ENCODE measurements at regions not wholly inside any gene's neighbourhood (a gene's known extent, or its start where the extent isn't known, plus 50 kb on each side); places are given as distances from the start of the nearest gene placed in this dataset.
"Not testable (repeated sequence)": the region's sequence is repeated elsewhere in the genome, so short reads cannot be mapped to it uniquely, and the experiment has no call there.

- no peak for DNase-seq (ENCODE audit: extremely low spot score)
- TF ChIP-seq POLR2AphosphoS5 (IDR thresholded peaks at IDR 0.05), result no peak
- no peak for TF ChIP-seq EP300 (IDR thresholded peaks at IDR 0.05)
- TF ChIP-seq POLR2A (IDR thresholded peaks at IDR 0.05; ENCODE audit: low read depth), result no peak
- no peak for TF ChIP-seq CTCF (IDR thresholded peaks at IDR 0.05)
- H3K27me3 ChIP-seq, result no peaks in the 10 kb centered on the region
- peaks cover 0 to under 1% (median 0%) of the 10 kb centered on the region in 4 donors for H3K9me3 ChIP-seq
- 59% methylated on average over 7 of the region's 7 CpGs for WGBS
- H3K27ac ChIP-seq (replicated peaks in 1 of 4), result no peak overlapping the region
- no peak overlapping the region for H3K4me3 ChIP-seq
- no peaks in the 10 kb centered on the region for H3K4me1 ChIP-seq
- intact Hi-C loops (cut with DNase I), result no loop called here
- H3K36me3 ChIP-seq, result no peaks in the 10 kb centered on the region
Measured at GRCh38 chr7:86407291-86407690, 236.4 kb upstream of the GRM3 start.

- Histone ChIP-seq H3K9me3 (peaks cover 0 to 13% (median 5%) of the 10 kb centered on the region in 4 donors), H3K36me3 (no peaks in the 10 kb centered on the region), H3K27ac (replicated peaks in 1 of 4) (no peak overlapping the region), H3K4me3 (no peak overlapping the region), H3K4me1 (no peaks in the 10 kb centered on the region), H3K27me3 (no peaks in the 10 kb centered on the region)
- no peak for DNase-seq (ENCODE audit: extremely low spot score)
- TF ChIP-seq POLR2AphosphoS5 (IDR thresholded peaks at IDR 0.05) (no peak), POLR2A (IDR thresholded peaks at IDR 0.05; ENCODE audit: low read depth) (no peak), CTCF (IDR thresholded peaks at IDR 0.05) (no peak), EP300 (IDR thresholded peaks at IDR 0.05) (no peak)
- WGBS, result 78% methylated on average over 3 of the region's 6 CpGs
- intact Hi-C loops (cut with DNase I), result no loop called here
Measured at GRCh38 chr7:86391813-86392212, 251.9 kb upstream of the GRM3 start.

GRCh38 chr7:86375602-86376001 is 268.1 kb upstream of the GRM3 start:
- H3K4me1 ChIP-seq; DNase-seq (ENCODE audit: extremely low spot score); intact Hi-C loops (cut with DNase I); H3K9me3 ChIP-seq; H3K27me3 ChIP-seq; H3K4me3 ChIP-seq; H3K27ac ChIP-seq (replicated peaks in 1 of 4); H3K36me3 ChIP-seq: not testable (repeated sequence)
- 94% methylated on average over 8 of the region's 10 CpGs for WGBS

- Histone ChIP-seq H3K9me3 (peaks cover 0 to 6% (median 0%) of the 10 kb centered on the region in 4 donors), H3K36me3 (no peaks in the 10 kb centered on the region), H3K4me1 (no peaks in the 10 kb centered on the region), H3K4me3 (no peak overlapping the region), H3K27ac (replicated peaks in 1 of 4) (no peak overlapping the region), H3K27me3 (no peaks in the 10 kb centered on the region)
- no peak for TF ChIP-seq EP300 (IDR thresholded peaks at IDR 0.05)
- 74% methylated on average over 3 of the region's 3 CpGs for WGBS
- no peak for DNase-seq (ENCODE audit: extremely low spot score)
- intact Hi-C loops (cut with DNase I), result no loop called here
Measured at GRCh38 chr7:86372262-86372661, 271.4 kb upstream of the GRM3 start.

- no peak for DNase-seq (ENCODE audit: extremely low spot score)
- Histone ChIP-seq H3K27ac (replicated peaks in 1 of 4) (no peak overlapping the region), H3K27me3 (no peaks in the 10 kb centered on the region), H3K9me3 (no peaks in the 10 kb centered on the region), H3K4me1 (no peaks in the 10 kb centered on the region), H3K4me3 (no peak overlapping the region), H3K36me3 (no peaks in the 10 kb centered on the region)
- intact Hi-C loops (cut with DNase I), result no loop called here
- TF ChIP-seq EP300 (IDR thresholded peaks at IDR 0.05), result no peak
- TF ChIP-seq POLR2A (IDR thresholded peaks at IDR 0.05; ENCODE audit: low read depth), result no peak
- TF ChIP-seq CTCF (IDR thresholded peaks at IDR 0.05), result no peak
- no peak for TF ChIP-seq POLR2AphosphoS5 (IDR thresholded peaks at IDR 0.05)
Measured at GRCh38 chr7:86366946-86367345, 276.8 kb upstream of the GRM3 start.

GRCh38 chr7:86340407-86340806 is 303.3 kb upstream of the GRM3 start:
- H3K9me3 ChIP-seq; DNase-seq (ENCODE audit: extremely low spot score); H3K36me3 ChIP-seq; H3K27me3 ChIP-seq; H3K4me1 ChIP-seq; intact Hi-C loops (cut with DNase I); H3K27ac ChIP-seq (replicated peaks in 1 of 4); H3K4me3 ChIP-seq: not testable (repeated sequence)
- 88% methylated on average over 14 of the region's 14 CpGs for WGBS

All from esophagus muscularis mucosa (tissue), 4 donors.